ENCODE measurements at regions not wholly inside any gene's neighbourhood (a gene's known extent, or its start where the extent isn't known, plus 50 kb on each side); places are given as distances from the start of the nearest gene placed in this dataset. TPM values are rescaled to one million over a fixed set of nuclear protein-coding genes. Genes with fewer than 3 reads are reported as not detected.

Small RNA genes lying in the stretch of these regions (small RNA-seq; reads per million reads assigned to genes)
- gene AC092745.3 (ENCODE audit: low replicate concordance), result not detected

Measured in temporal lobe (tissue), 1 donor.